H1 (cell line): ENCODE measurements at regions not wholly inside any gene's neighbourhood (a gene's known extent, or its start where the extent isn't known, plus 50 kb on each side); places are given as distances from the start of the nearest gene placed in this dataset.

Experiments
- CTCF ChIA-PET: fragments of 300-600 bp; sonication (Branson Sonifier 250); formaldehyde crosslinking; loops from one replicate; lab custom pipeline; 2021; ENCODE audit not compliant: partially characterized antibody; lab: Charles Lee
- POLR2A ChIA-PET: fragments of 300-600 bp; sonication (Branson Sonifier 250); formaldehyde crosslinking; loops from one replicate; lab custom pipeline; 2021; ENCODE audit warnings: inconsistent platforms; ENCODE audit not compliant: partially characterized antibody; lab: Charles Lee
- DNase-seq, 2 experiments: peaks; one replicate each; pipeline versions ENCODE4 v3.0.0 to v3.0.0-alpha.2; 2010 to 2022; ENCODE audit warnings: low spot score in 2 of 2, low read depth in 1 of 2, mixed read lengths in 1 of 2
- FAIRE-seq: peaks from 2 replicates; lab custom pipeline; 2011; peaks lifted over from hg19 to GRCh38; lab: Jason Lieb, UNC
- H2AFZ ChIP-seq: 2 replicates; pipeline ENCODE4 v1.8.1; 2012; ENCODE audit warnings: low read length, inconsistent platforms
- H2AK5ac ChIP-seq: 2 replicates; pipeline ENCODE4 v1.6.1; 2013; ENCODE audit warnings: low read depth, low read length
- H2BK120ac ChIP-seq: replicated peaks from 2 replicates; pipeline ENCODE3; 2013; ENCODE audit warnings: low read depth, low read length, inconsistent platforms
- H2BK12ac ChIP-seq: 2 replicates; pipeline ENCODE4 v1.6.1; 2013; ENCODE audit warnings: low read depth, low read length
- H2BK15ac ChIP-seq: 2 replicates; pipeline ENCODE4 v1.6.1; 2013; ENCODE audit warnings: low read length
- H2BK20ac ChIP-seq: 2 replicates; pipeline ENCODE4 v1.6.1; 2013; ENCODE audit warnings: low read length
- H2BK5ac ChIP-seq: 2 replicates; pipeline ENCODE4 v1.6.1; 2013; ENCODE audit warnings: low read depth, low read length
- H3K14ac ChIP-seq: 2 replicates; pipeline ENCODE4 v1.6.1; 2013; ENCODE audit warnings: inconsistent platforms; ENCODE audit not compliant: insufficient read length
- H3K18ac ChIP-seq: 2 replicates; pipeline ENCODE4 v1.6.1; 2013; ENCODE audit warnings: low read length; ENCODE audit errors: extremely low read depth
- H3K23ac ChIP-seq: 2 replicates; pipeline ENCODE4 v1.6.1; 2013; ENCODE audit warnings: inconsistent platforms; ENCODE audit not compliant: insufficient read length
- H3K23me2 ChIP-seq: 2 replicates; pipeline ENCODE4 v1.6.1; 2013; ENCODE audit warnings: low read depth, low read length
- H3K27ac ChIP-seq: 2 replicates; pipeline ENCODE4 v1.6.1; 2011; ENCODE audit warnings: low read depth, low read length, inconsistent platforms
- H3K27me3 ChIP-seq, 4 experiments: replicated peaks in 1 of 4; 1 replicate in 1 of 4; 2 replicates in 3 of 4; pipeline versions ENCODE4 v1.6.1 to v1.8.1; 2011 to 2013; ENCODE audit warnings: low read length in 3 of 4, mild to moderate bottlenecking in 3 of 4, inconsistent platforms in 2 of 4, mixed read lengths in 2 of 4, moderate library complexity in 1 of 4; ENCODE audit not compliant: control insufficient read depth in 3 of 4, insufficient read depth in 3 of 4; ENCODE audit errors: extremely low read depth in 1 of 4
- H3K36me3 ChIP-seq, 4 experiments: 2 replicates each; pipeline versions ENCODE4 v1.6.1 to v1.8.1; 2011 to 2013; ENCODE audit warnings: mild to moderate bottlenecking in 4 of 4, low read length in 3 of 4, moderate library complexity in 2 of 4, control low read depth in 1 of 4, inconsistent platforms in 1 of 4; ENCODE audit not compliant: insufficient read depth in 4 of 4, control insufficient read depth in 2 of 4
- H3K4ac ChIP-seq: replicated peaks from 2 replicates; pipeline ENCODE3; 2013; ENCODE audit warnings: low read length, low read depth, mixed read lengths, inconsistent platforms; ENCODE audit not compliant: insufficient read length
- H3K4me1 ChIP-seq, 4 experiments: replicated peaks in 1 of 4; 1 replicate in 1 of 4; 2 replicates in 3 of 4; pipeline versions ENCODE4 v1.6.1 to v1.8.1; 2011 to 2013; ENCODE audit warnings: low read length in 3 of 4, inconsistent platforms in 2 of 4, mixed read lengths in 1 of 4; ENCODE audit not compliant: insufficient read depth in 4 of 4, control insufficient read depth in 3 of 4
- H3K4me2 ChIP-seq, 2 experiments: 2 replicates each; pipeline versions ENCODE4 v1.6.1 to v1.8.1; 2011 to 2013; ENCODE audit warnings: low read depth in 2 of 2, low read length in 2 of 2, control low read depth in 1 of 2, inconsistent platforms in 1 of 2, mild to moderate bottlenecking in 1 of 2; ENCODE audit not compliant: insufficient read depth in 1 of 2
- H3K4me3 ChIP-seq, 4 experiments: fragments of 200-600, 300-600 bp in 1 of 4; sonication (generic), shearing (Covaris generic), sonication (Bioruptor Twin) in 1 of 4; 2 replicates each; pipeline versions ENCODE4 v1.5.1 to v1.8.1; 2011 to 2016; ENCODE audit warnings: low read length in 4 of 4, low read depth in 3 of 4, control low read depth in 2 of 4, inconsistent platforms in 2 of 4, mild to moderate bottlenecking in 2 of 4, mixed read lengths in 1 of 4, moderate library complexity in 1 of 4; ENCODE audit not compliant: insufficient read depth in 2 of 4; ENCODE audit errors: extremely low read depth in 1 of 4
- H3K56ac ChIP-seq: replicated peaks from 2 replicates; pipeline ENCODE3; 2013; ENCODE audit warnings: low read depth, mild to moderate bottlenecking, mixed read lengths, low read length, inconsistent platforms; ENCODE audit not compliant: insufficient read length
- H3K79me1 ChIP-seq: 2 replicates; pipeline ENCODE4 v1.6.1; 2013; ENCODE audit warnings: low read depth, low read length, control low read depth
- H3K79me2 ChIP-seq, 2 experiments: 2 replicates each; pipeline versions ENCODE4 v1.6.1 to v1.8.1; 2012 to 2013; ENCODE audit warnings: low read length in 2 of 2, mild to moderate bottlenecking in 2 of 2, inconsistent platforms in 1 of 2; ENCODE audit not compliant: insufficient read depth in 2 of 2, control insufficient read depth in 1 of 2
- H3K9ac ChIP-seq, 4 experiments: replicated peaks in 1 of 4; 1 replicate in 1 of 4; 2 replicates in 3 of 4; pipeline versions ENCODE4 v1.6.1 to v1.8.1; 2011 to 2013; ENCODE audit warnings: low read depth in 3 of 4, low read length in 3 of 4, control low read depth in 2 of 4, mild to moderate bottlenecking in 2 of 4, moderate library complexity in 2 of 4, inconsistent platforms in 1 of 4; ENCODE audit errors: extremely low read depth in 1 of 4
- H3K9me3 ChIP-seq, 2 experiments: 2 replicates each; pipeline versions ENCODE4 v1.6.1 to v1.8.1; 2012 to 2013; ENCODE audit warnings: mild to moderate bottlenecking in 2 of 2, moderate library complexity in 2 of 2, control low read depth in 1 of 2, inconsistent platforms in 1 of 2, low read depth in 1 of 2, low read length in 1 of 2, mixed read lengths in 1 of 2; ENCODE audit not compliant: insufficient read depth in 2 of 2
- H4K20me1 ChIP-seq, 2 experiments: replicated peaks in 1 of 2; 2 replicates each; pipeline versions ENCODE3 to v1.8.1; 2011 to 2013; ENCODE audit warnings: inconsistent platforms in 2 of 2, low read length in 2 of 2, mild to moderate bottlenecking in 1 of 2; ENCODE audit not compliant: insufficient read depth in 2 of 2, control insufficient read depth in 1 of 2
- H4K5ac ChIP-seq: 2 replicates; pipeline ENCODE4 v1.6.1; 2013; ENCODE audit warnings: low read length, low read depth, mixed read lengths, inconsistent platforms; ENCODE audit not compliant: insufficient read length
- H4K8ac ChIP-seq: 2 replicates; pipeline ENCODE4 v1.8.0; 2013; ENCODE audit warnings: mild to moderate bottlenecking, moderate library complexity, low read length, inconsistent platforms; ENCODE audit not compliant: insufficient read depth; ENCODE audit errors: extremely low read depth
- H4K91ac ChIP-seq: replicated peaks from 2 replicates; pipeline ENCODE3; 2013; ENCODE audit warnings: low read length, mixed read lengths, inconsistent platforms; ENCODE audit not compliant: insufficient read length
- BCL11A ChIP-seq, 2 experiments: IDR thresholded peaks; one replicate each; pipeline ENCODE4 v1.6.1; 2011; ENCODE audit warnings: low read depth in 2 of 2, low read length in 2 of 2, mild to moderate bottlenecking in 2 of 2
- CHD1 ChIP-seq: IDR thresholded peaks from 2 replicates; pipeline ENCODE4 v1.6.1; 2012; ENCODE audit warnings: low read depth, low read length, improper control_type of control experiment
- CTBP2 ChIP-seq: IDR thresholded peaks from 2 replicates; pipeline ENCODE4 v1.7.0; 2011; ENCODE audit warnings: borderline replicate concordance, mild to moderate bottlenecking, moderate library complexity, mixed read lengths, low read length; ENCODE audit not compliant: insufficient read depth, insufficient read length
- FOSL1 ChIP-seq: IDR thresholded peaks from 2 replicates; pipeline ENCODE4 v1.6.1; 2011; ENCODE audit warnings: mild to moderate bottlenecking, low read depth, low read length, moderate library complexity; ENCODE audit not compliant: insufficient read depth
- JUN ChIP-seq: IDR thresholded peaks from 2 replicates; pipeline ENCODE4 v1.6.1; 2011; ENCODE audit warnings: low read depth, mild to moderate bottlenecking, improper control_type of control experiment, low read length
- KDM1A ChIP-seq: fragments of 200-600, 300-600 bp; sonication (generic); IDR thresholded peaks from 2 replicates; pipeline ENCODE4 v1.7.1; 2016; ENCODE audit warnings: mild to moderate bottlenecking, low read length, borderline replicate concordance
- KDM5A ChIP-seq: fragments of 200-600 bp; IDR thresholded peaks from 2 replicates; pipeline ENCODE4 v1.7.1; 2012; ENCODE audit warnings: mild to moderate bottlenecking, low read length, inconsistent platforms, mixed read lengths
- NRF1 ChIP-seq: IDR thresholded peaks from 2 replicates; pipeline ENCODE4 v1.6.1; 2011; ENCODE audit warnings: mild to moderate bottlenecking, low read depth, low read length, improper control_type of control experiment
- POU5F1 ChIP-seq: IDR thresholded peaks from 2 replicates; pipeline ENCODE4 v1.6.1; 2011; ENCODE audit warnings: low read depth, mild to moderate bottlenecking, low read length, moderate library complexity
- RAD21 ChIP-seq, 2 experiments: IDR thresholded peaks in 1 of 2; conservative IDR thresholded peaks in 1 of 2; 2 replicates each; pipeline ENCODE4 v1.6.1; 2011; ENCODE audit warnings: low read depth in 2 of 2, low read length in 2 of 2, improper control_type of control experiment in 1 of 2, inconsistent platforms in 1 of 2, mild to moderate bottlenecking in 1 of 2, moderate library complexity in 1 of 2
- RBBP5 ChIP-seq: IDR thresholded peaks from 2 replicates; pipeline ENCODE4 v1.7.1; 2012; ENCODE audit warnings: low read depth, mild to moderate bottlenecking, inconsistent platforms, low read length, moderate library complexity, borderline replicate concordance
- ZNF274 ChIP-seq: IDR thresholded peaks from 2 replicates; pipeline ENCODE4 v1.7.0; 2012; ENCODE audit warnings: low read length, borderline replicate concordance; ENCODE audit errors: extremely low read depth
- WGBS, 2 experiments: shearing (Covaris generic) in 1 of 2; methylation state at CpG; one replicate each; pipeline versions ENCODE4 v1.1.6 to v1.1.7; 2013 to 2015; ENCODE audit warnings: low lambda C conversion rate in 2 of 2, mixed read lengths in 2 of 2, inconsistent platforms in 1 of 2, low coverage in 1 of 2, missing lambda C conversion rate in 1 of 2; ENCODE audit not compliant: insufficient replicate concordance in 2 of 2, insufficient coverage in 1 of 2, insufficient read length in 1 of 2; ENCODE audit errors: extremely low coverage in 1 of 2, missing lambda C conversion rate in 1 of 2; 5-methylcytosine and 5-hydroxymethylcytosine counted together

DNA sequence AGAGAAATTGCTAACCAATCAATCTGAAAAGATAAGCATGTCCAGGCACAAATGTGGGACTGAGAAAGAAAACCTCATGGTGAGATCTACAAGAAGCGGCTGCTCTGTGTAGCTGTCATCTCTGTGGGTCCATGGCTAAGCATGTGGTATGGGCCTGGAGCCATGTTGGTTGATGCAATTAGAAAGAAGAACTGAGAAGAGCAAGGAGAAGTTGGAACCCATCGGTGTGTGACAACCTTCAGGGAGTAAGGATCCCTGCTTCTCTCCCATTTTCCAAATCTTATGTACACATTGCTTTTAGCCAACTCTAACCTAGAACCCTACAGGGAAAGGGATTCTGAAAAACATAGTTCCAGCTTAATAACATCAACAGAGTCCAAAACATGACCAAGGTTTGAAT, 890.2 kb downstream of the FSTL5 start:
- no peak overlapping the region for H3K23ac ChIP-seq
- POLR2A ChIA-PET, result no interaction called here
- 97% methylated on average over 2 of the region's 2 CpGs; no CpG with 5 or more reads in 1 of the 2 experiments for WGBS, 2 experiments
- H2BK120ac ChIP-seq, result no peak overlapping the region
- H3K27ac ChIP-seq, result no peak overlapping the region
- CTCF ChIA-PET, result no interaction called here
- H2AK5ac ChIP-seq, result no peak overlapping the region
- no peak overlapping the region for H3K14ac ChIP-seq
- no peak overlapping the region for H3K18ac ChIP-seq
- no peak overlapping the region for H2BK15ac ChIP-seq
- no peaks in the 10 kb centered on the region for H3K79me1 ChIP-seq
- H3K4me1 ChIP-seq, result no peaks in the 10 kb centered on the region
- DNase-seq (no peak), FAIRE-seq (no peak)
- no peak overlapping the region for H3K56ac ChIP-seq
- no peak overlapping the region for H3K9ac ChIP-seq
- H2BK5ac ChIP-seq, result no peak overlapping the region
- H3K9me3 ChIP-seq, result peaks cover 0 to 8% of the 10 kb centered on the region in 2 experiments; a peak in 1 of 4 replicates
- H2BK20ac ChIP-seq, result no peak overlapping the region
- no peak overlapping the region for H4K8ac ChIP-seq
- no peaks in the 10 kb centered on the region for H3K23me2 ChIP-seq
- H2AFZ ChIP-seq, result no peak overlapping the region
- H4K20me1 ChIP-seq, result no peaks in the 10 kb centered on the region
- no peak overlapping the region for H4K91ac ChIP-seq
- H3K36me3 ChIP-seq, result no peaks in the 10 kb centered on the region
- H3K27me3 ChIP-seq, result no peaks in the 10 kb centered on the region
- H3K4me3 ChIP-seq, result no peak overlapping the region
- H3K79me2 ChIP-seq, result no peaks in the 10 kb centered on the region
- H3K4me2 ChIP-seq, result no peak overlapping the region
- no peak overlapping the region for H3K4ac ChIP-seq
- no peak overlapping the region for H2BK12ac ChIP-seq
- TF ChIP-seq RBBP5, result no peak
- TF ChIP-seq POU5F1, result no peak
- no peak for TF ChIP-seq KDM5A
- TF ChIP-seq FOSL1, result no peak
- TF ChIP-seq RAD21 (IDR thresholded peaks at IDR 0.05 in 1 of 2, conservative IDR thresholded peaks at IDR 0.05 in 1 of 2; ENCODE audit: low read depth in 2 of 2, low read length in 2 of 2), result no peak
- no peak for TF ChIP-seq CTBP2
- TF ChIP-seq JUN, result no peak
- TF ChIP-seq CHD1, result no peak
- no peak for TF ChIP-seq KDM1A
- TF ChIP-seq NRF1, result no peak
- TF ChIP-seq ZNF274, result no peak
- TF ChIP-seq BCL11A (IDR thresholded peaks at IDR 0.05; ENCODE audit: low read depth in 2 of 2, low read length in 2 of 2), result no peak
- TF ChIP-seq, all 59 proteins: peak for 0
- no peak overlapping the region for H4K5ac ChIP-seq
